Keratinocyte (primary cell): ENCODE measurements at regions not wholly inside any gene's neighbourhood (a gene's known extent, or its start where the extent isn't known, plus 50 kb on each side); places are given as distances from the start of the nearest gene placed in this dataset.

ENCODE experiments used
- DNase-seq: peaks from one replicate; pipeline ENCODE4 v3.0.0-alpha.2; 2011; ENCODE audit warnings: low read depth, missing footprints, low spot score
- FAIRE-seq: peaks from 2 replicates; lab custom pipeline; 2011; peaks lifted over from hg19 to GRCh38; lab: Jason Lieb, UNC
- H2AFZ ChIP-seq: 2 replicates; pipeline ENCODE4 v1.6.0; 2012; ENCODE audit warnings: low read length, control low read depth, inconsistent platforms; ENCODE audit not compliant: control insufficient read depth
- H3K27ac ChIP-seq: 2 replicates; pipeline ENCODE4 v1.5.1; 2011; ENCODE audit warnings: low read length; ENCODE audit not compliant: control insufficient read depth, insufficient read depth
- H3K27me3 ChIP-seq: 3 replicates; pipeline ENCODE4 v1.6.0; 2011; ENCODE audit warnings: low read length; ENCODE audit not compliant: control insufficient read depth, insufficient read depth; ENCODE audit errors: extremely low read depth
- H3K36me3 ChIP-seq, 2 experiments: 2 replicates in 1 of 2; 3 replicates in 1 of 2; pipeline ENCODE4 v1.5.1; 2011; ENCODE audit warnings: low read length in 2 of 2, mild to moderate bottlenecking in 1 of 2; ENCODE audit not compliant: control insufficient read depth in 2 of 2, insufficient read depth in 2 of 2; ENCODE audit errors: extremely low read depth in 1 of 2
- H3K4me1 ChIP-seq: 3 replicates; pipeline ENCODE4 v1.5.1; 2011; ENCODE audit warnings: low read length; ENCODE audit not compliant: control insufficient read depth, insufficient read depth; ENCODE audit errors: extremely low read depth
- H3K4me2 ChIP-seq: 3 replicates; pipeline ENCODE4 v1.6.0; 2011; ENCODE audit warnings: low read depth, low read length; ENCODE audit not compliant: control insufficient read depth, insufficient read depth; ENCODE audit errors: extremely low read depth
- H3K4me3 ChIP-seq, 3 experiments: fragments of 200-600 bp in 1 of 3; sonication (generic) in 1 of 3; 2 replicates in 2 of 3; 3 replicates in 1 of 3; pipeline ENCODE4 v1.5.1; 2011 to 2016; ENCODE audit warnings: low read length in 3 of 3, mild to moderate bottlenecking in 3 of 3, control low read depth in 2 of 3, inconsistent platforms in 1 of 3, low read depth in 1 of 3, mixed read lengths in 1 of 3, mixed run types in 1 of 3, moderate library complexity in 1 of 3; ENCODE audit not compliant: control insufficient read depth in 2 of 3, insufficient read depth in 2 of 3; ENCODE audit errors: extremely low read depth in 1 of 3
- H3K79me2 ChIP-seq: 2 replicates; pipeline ENCODE4 v1.6.0; 2012; ENCODE audit warnings: low read length; ENCODE audit not compliant: control insufficient read depth, insufficient read depth
- H3K9ac ChIP-seq: 3 replicates; pipeline ENCODE4 v1.6.0; 2011; ENCODE audit warnings: low read length; ENCODE audit not compliant: control insufficient read depth, insufficient read depth; ENCODE audit errors: extremely low read depth
- H3K9me1 ChIP-seq: 3 replicates; pipeline ENCODE4 v1.6.0; 2011; ENCODE audit warnings: low read length; ENCODE audit not compliant: control insufficient read depth, insufficient read depth; ENCODE audit errors: extremely low read depth
- H3K9me3 ChIP-seq: 2 replicates; pipeline ENCODE4 v1.5.1; 2012; ENCODE audit warnings: low read depth, low read length; ENCODE audit not compliant: control insufficient read depth
- H4K20me1 ChIP-seq: 3 replicates; pipeline ENCODE4 v1.6.0; 2011; ENCODE audit warnings: low read length; ENCODE audit not compliant: control insufficient read depth, insufficient read depth; ENCODE audit errors: extremely low read depth
- CTCF ChIP-seq, 3 experiments: IDR thresholded peaks in 1 of 3; conservative IDR thresholded peaks in 1 of 3; optimal IDR thresholded peaks in 1 of 3; 2 replicates in 2 of 3; 3 replicates in 1 of 3; pipeline versions ENCODE3 to v1.5.1; 2011; ENCODE audit warnings: low read length in 3 of 3, mild to moderate bottlenecking in 3 of 3, moderate library complexity in 2 of 3, control low read depth in 1 of 3, inconsistent platforms in 1 of 3; ENCODE audit not compliant: insufficient read depth in 2 of 3; ENCODE audit errors: extremely low read depth in 1 of 3
- EZH2 ChIP-seq: IDR thresholded peaks from one replicate; pipeline ENCODE4 v1.6.1; 2012; ENCODE audit warnings: inconsistent platforms, mild to moderate bottlenecking, low read length, moderate library complexity
- dilution Hi-C: fragments of 300-500 bp; cut with MboI; formaldehyde crosslinking; loops from one replicate; pipeline ENCODE4 v1.7.0; 2020; ENCODE audit warnings: low sequenced_read_pairs; ENCODE audit not compliant: extremely low pct_ligation_motif_present

- H3K4me3 ChIP-seq = no peak overlapping the region
- H3K4me1 ChIP-seq = no peaks in the 10 kb centered on the region
- dilution Hi-C loops = no loop called here
- no peak overlapping the region for H3K4me2 ChIP-seq
- no peaks in the 10 kb centered on the region for H3K79me2 ChIP-seq
- H3K27me3 ChIP-seq = peaks cover 3% of the 10 kb centered on the region
- H3K27ac ChIP-seq = no peak overlapping the region
- H3K9me1 ChIP-seq = no peaks in the 10 kb centered on the region
- H3K9me3 ChIP-seq = no peaks in the 10 kb centered on the region
- H2AFZ ChIP-seq = no peak overlapping the region
- TF ChIP-seq EZH2 = no peak
- no peak for TF ChIP-seq CTCF (optimal IDR thresholded peaks at IDR 0.05 in 1 of 3, IDR thresholded peaks at IDR 0.05 in 1 of 3, conservative IDR thresholded peaks at IDR 0.05 in 1 of 3; ENCODE audit: extremely low read depth in 1 of 3, insufficient read depth in 2 of 3, low read length in 3 of 3)
- no peak overlapping the region for H3K9ac ChIP-seq
- DNase-seq = no peak
- no peak for FAIRE-seq
- no peaks in the 10 kb centered on the region for H4K20me1 ChIP-seq
- no peaks in the 10 kb centered on the region for H3K36me3 ChIP-seq
Measured at GRCh38 chr18:22311301-22311700, 106.4 kb downstream of the CTAGE1 start.

- Histone ChIP-seq H3K27ac (no peak overlapping the region), H3K27me3 (peaks cover 3% of the 10 kb centered on the region), H3K79me2 (no peaks in the 10 kb centered on the region), H3K4me2 (no peak overlapping the region), H4K20me1 (no peaks in the 10 kb centered on the region), H2AFZ (no peak overlapping the region), H3K9me1 (no peaks in the 10 kb centered on the region), H3K4me1 (no peaks in the 10 kb centered on the region), H3K4me3 (no peak overlapping the region), H3K9me3 (no peaks in the 10 kb centered on the region), H3K9ac (no peak overlapping the region), H3K36me3 (no peaks in the 10 kb centered on the region)
- no peak for TF ChIP-seq EZH2
- TF ChIP-seq CTCF (optimal IDR thresholded peaks at IDR 0.05 in 1 of 3, IDR thresholded peaks at IDR 0.05 in 1 of 3, conservative IDR thresholded peaks at IDR 0.05 in 1 of 3; ENCODE audit: extremely low read depth in 1 of 3, insufficient read depth in 2 of 3, low read length in 3 of 3) = no peak
- FAIRE-seq (no peak), DNase-seq (no peak)
- dilution Hi-C loops = no loop called here
Measured at GRCh38 chr18:22309191-22309590, 108.5 kb downstream of the CTAGE1 start.
